Thyroid gland (tissue), 4 donors: ENCODE measurements at regions not wholly inside any gene's neighbourhood (a gene's known extent, or its start where the extent isn't known, plus 50 kb on each side); places are given as distances from the start of the nearest gene placed in this dataset.

Source experiments
- CTCF ChIP-seq, 6 experiments: fragments of 200-600 bp in 3 of 6; fragments of 450-650 bp in 3 of 6; sonication (generic) in 3 of 6; IDR thresholded peaks; one replicate each; pipeline ENCODE4 v1.5.1; 2016 to 2019; ENCODE audit warnings: antibody characterized with exemption in 6 of 6, mild to moderate bottlenecking in 2 of 6, inconsistent platforms in 1 of 6, moderate library complexity in 1 of 6
- POLR2A ChIP-seq, 2 donors: fragments of 450-650 bp; IDR thresholded peaks; one replicate each; pipeline ENCODE4 v1.6.1; 2017; ENCODE audit warnings: antibody characterized with exemption in 2 of 2, mild to moderate bottlenecking in 2 of 2, moderate library complexity in 1 of 2

GRCh38 chr2:37582481-37583220, 88.8 kb downstream of the CDC42EP3 start:
- no peak for TF ChIP-seq POLR2A (IDR thresholded peaks at IDR 0.05)
- no peak for TF ChIP-seq CTCF (IDR thresholded peaks at IDR 0.05)
